ENCODE measurements at regions not wholly inside any gene's neighbourhood (a gene's known extent, or its start where the extent isn't known, plus 50 kb on each side); places are given as distances from the start of the nearest gene placed in this dataset.

GRCh38 chr7:21023841-21024484 lies 237.3 kb upstream of the SP8 start:
- H3K4me3 ChIP-seq (replicated peaks in 1 of 3; ENCODE audit: insufficient read depth in 1 of 3, low read depth in 1 of 3, low read length in 3 of 3) = no peak overlapping the region
- no peak overlapping the region for H3K9ac ChIP-seq (replicated peaks; ENCODE audit: extremely low read depth, insufficient read depth, low read length)
- no peak overlapping the region for H3K4me2 ChIP-seq (ENCODE audit: insufficient read depth, low read length)
- CTCF ChIA-PET = no interaction called here
- no peaks in the 10 kb centered on the region for H3K9me3 ChIP-seq (replicated peaks; ENCODE audit: control insufficient read depth, insufficient read depth, low read length)
- no peaks in the 10 kb centered on the region for H3K27me3 ChIP-seq (ENCODE audit: control insufficient read depth in 2 of 2, insufficient read depth in 2 of 2, low read length in 2 of 2)
- no TSS peak for BruUV-seq (replicated peaks)
- H3K79me2 ChIP-seq (ENCODE audit: control insufficient read depth, insufficient read depth, low read length) = no peaks in the 10 kb centered on the region
- no peak for FAIRE-seq
- TF ChIP-seq MAX (IDR thresholded peaks at IDR 0.05; ENCODE audit: insufficient read depth, insufficient read length) = no peak
- H4K20me1 ChIP-seq (replicated peaks; ENCODE audit: control insufficient read depth, extremely low read depth, insufficient read depth, low read length) = no peaks in the 10 kb centered on the region
- dilution Hi-C loops (cut with MboI; ENCODE audit: extremely low pct_ligation_motif_present, low sequenced_read_pairs) = no loop called here
- H3K36me3 ChIP-seq (ENCODE audit: control insufficient read depth in 2 of 2, extremely low read depth in 1 of 2, insufficient read depth in 2 of 2, low read length in 2 of 2) = no peaks in the 10 kb centered on the region
- H3K9me1 ChIP-seq (replicated peaks; ENCODE audit: control insufficient read depth, extremely low read depth, insufficient read depth, low read length) = no peaks in the 10 kb centered on the region
- intact Hi-C loops (cut with micrococcal nuclease) = no loop called here
- POLR2A ChIA-PET = interaction anchor here (0.7 kb wide), 1 partner anchor 122 kb away, joined by 3 read pairs; no protein-coding TSS in a partner anchor
- no peaks in the 10 kb centered on the region for H3K4me1 ChIP-seq (ENCODE audit: control insufficient read depth, extremely low read depth, insufficient read depth, low read length)
- H2AFZ ChIP-seq (ENCODE audit: low read depth, low read length) = no peak overlapping the region
- no peak for DNase-seq (ENCODE audit: low read depth, low spot score)
- no peak overlapping the region for H3K27ac ChIP-seq (ENCODE audit: insufficient read depth, low read depth, low read length)

- Histone ChIP-seq H3K4me3 (replicated peaks in 1 of 3; ENCODE audit: insufficient read depth in 1 of 3, low read depth in 1 of 3, low read length in 3 of 3) (no peak overlapping the region), H3K9me1 (replicated peaks; ENCODE audit: control insufficient read depth, extremely low read depth, insufficient read depth, low read length) (no peaks in the 10 kb centered on the region), H3K9me3 (replicated peaks; ENCODE audit: control insufficient read depth, insufficient read depth, low read length) (no peaks in the 10 kb centered on the region), H2AFZ (ENCODE audit: low read depth, low read length) (no peak overlapping the region), H3K27ac (ENCODE audit: insufficient read depth, low read depth, low read length) (no peak overlapping the region), H3K27me3 (ENCODE audit: control insufficient read depth in 2 of 2, insufficient read depth in 2 of 2, low read length in 2 of 2) (peaks cover 0 to 1% of the 10 kb centered on the region in 2 experiments), H3K4me2 (ENCODE audit: insufficient read depth, low read length) (no peak overlapping the region), H3K4me1 (ENCODE audit: control insufficient read depth, extremely low read depth, insufficient read depth, low read length) (no peaks in the 10 kb centered on the region), H3K79me2 (ENCODE audit: control insufficient read depth, insufficient read depth, low read length) (no peaks in the 10 kb centered on the region), H3K9ac (replicated peaks; ENCODE audit: extremely low read depth, insufficient read depth, low read length) (no peak overlapping the region), H4K20me1 (replicated peaks; ENCODE audit: control insufficient read depth, extremely low read depth, insufficient read depth, low read length) (no peaks in the 10 kb centered on the region), H3K36me3 (ENCODE audit: control insufficient read depth in 2 of 2, extremely low read depth in 1 of 2, insufficient read depth in 2 of 2, low read length in 2 of 2) (no peaks in the 10 kb centered on the region)
- CTCF ChIA-PET = no interaction called here
- no peak for FAIRE-seq
- intact Hi-C loops (cut with micrococcal nuclease) (no loop called here), dilution Hi-C loops (cut with MboI; ENCODE audit: extremely low pct_ligation_motif_present, low sequenced_read_pairs) (no loop called here)
- TF ChIP-seq GATA2 (IDR thresholded peaks at IDR 0.05; ENCODE audit: insufficient read depth, insufficient read length, low read depth, low read length) = no peak
- TF ChIP-seq POLR2A (IDR thresholded peaks at IDR 0.05; ENCODE audit: low read depth, low read length) = no peak
- no peak for TF ChIP-seq MAX (IDR thresholded peaks at IDR 0.05; ENCODE audit: insufficient read depth, insufficient read length)
- no peak for TF ChIP-seq CTCF (IDR thresholded peaks at IDR 0.05; ENCODE audit: extremely low read depth in 1 of 2, insufficient read depth in 1 of 2, low read depth in 1 of 2, low read length in 2 of 2)
- no TSS peak for BruUV-seq (replicated peaks)
- POLR2A ChIA-PET = no interaction called here
- DNase-seq (ENCODE audit: low read depth, low spot score) = no peak
These were observed 237.8 kb upstream of the SP8 start for GRCh38 chr7:21024485-21024867.

Measured in endothelial cell of umbilical vein (primary cell).